Fibroblast of lung (primary cell): ENCODE measurements at regions not wholly inside any gene's neighbourhood (a gene's known extent, or its start where the extent isn't known, plus 50 kb on each side); places are given as distances from the start of the nearest gene placed in this dataset.

Experiments used
- DNase-seq, 2 donors: peaks; one replicate each; pipeline versions ENCODE4 v3.0.0 to v3.0.0-alpha.2; 2010; ENCODE audit warnings: low read depth in 2 of 2
- H2AFZ ChIP-seq: 2 replicates; pipeline ENCODE4 v1.5.1; 2012; ENCODE audit warnings: low read length, control low read depth, inconsistent platforms
- H3K27ac ChIP-seq: 2 replicates; pipeline ENCODE4 v1.5.1; 2011; ENCODE audit warnings: low read length, control low read depth; ENCODE audit not compliant: insufficient read depth
- H3K27me3 ChIP-seq: 2 replicates; pipeline ENCODE4 v1.5.1; 2011; ENCODE audit warnings: mild to moderate bottlenecking, low read length; ENCODE audit not compliant: control insufficient read depth, insufficient read depth
- H3K36me3 ChIP-seq: 2 replicates; pipeline ENCODE4 v1.5.1; 2011; ENCODE audit warnings: low read length; ENCODE audit not compliant: control insufficient read depth, insufficient read depth
- H3K4me1 ChIP-seq: 2 replicates; pipeline ENCODE4 v1.5.1; 2011; ENCODE audit warnings: low read length; ENCODE audit not compliant: control insufficient read depth, insufficient read depth; ENCODE audit errors: extremely low read depth
- H3K4me2 ChIP-seq: 2 replicates; pipeline ENCODE4 v1.5.1; 2011; ENCODE audit warnings: low read length, control low read depth; ENCODE audit not compliant: insufficient read depth; ENCODE audit errors: extremely low read depth
- H3K4me3 ChIP-seq, 4 experiments: fragments of 200-600 bp in 1 of 4; sonication (generic) in 1 of 4; replicated peaks in 1 of 4; 2 replicates each; pipeline ENCODE4 v1.5.1; 2011 to 2016; ENCODE audit warnings: low read length in 4 of 4, low read depth in 3 of 4, mild to moderate bottlenecking in 3 of 4, control low read depth in 2 of 4, inconsistent platforms in 1 of 4, mixed read lengths in 1 of 4; ENCODE audit not compliant: insufficient read depth in 1 of 4; ENCODE audit errors: control extremely low read depth in 1 of 4
- H3K79me2 ChIP-seq: 2 replicates; pipeline ENCODE4 v1.5.1; 2012; ENCODE audit warnings: mild to moderate bottlenecking, low read length, inconsistent platforms; ENCODE audit not compliant: control insufficient read depth, insufficient read depth
- H3K9ac ChIP-seq: 2 replicates; pipeline ENCODE4 v1.5.1; 2011; ENCODE audit warnings: mild to moderate bottlenecking, low read length, control low read depth; ENCODE audit not compliant: insufficient read depth
- H3K9me3 ChIP-seq: 2 replicates; pipeline ENCODE4 v1.5.1; 2012; ENCODE audit warnings: low read depth, low read length; ENCODE audit not compliant: control insufficient read depth, insufficient read depth
- H4K20me1 ChIP-seq: 2 replicates; pipeline ENCODE4 v1.5.1; 2011; ENCODE audit warnings: low read length; ENCODE audit not compliant: control insufficient read depth, insufficient read depth; ENCODE audit errors: extremely low read depth
- CTCF ChIP-seq, 2 donors: IDR thresholded peaks in 1 of 2; conservative IDR thresholded peaks in 1 of 2; 1 replicate in 1 of 2; 2 replicates in 1 of 2; pipeline ENCODE4 v1.5.1; 2011 to 2012; ENCODE audit warnings: low read length in 2 of 2, control low read depth in 1 of 2, inconsistent platforms in 1 of 2, low read depth in 1 of 2, mild to moderate bottlenecking in 1 of 2
- EZH2 ChIP-seq: IDR thresholded peaks from 2 replicates; pipeline ENCODE4 v1.5.1; 2012; ENCODE audit warnings: low read length, control low read depth, mild to moderate bottlenecking; ENCODE audit errors: missing control alignments

- H3K4me1 ChIP-seq, result no peaks in the 10 kb centered on the region
- no peaks in the 10 kb centered on the region for H3K9me3 ChIP-seq
- no peak overlapping the region for H2AFZ ChIP-seq
- TF ChIP-seq EZH2 (no peak), CTCF (conservative IDR thresholded peaks at IDR 0.05 in 1 of 2, IDR thresholded peaks at IDR 0.05 in 1 of 2; ENCODE audit: low read depth in 1 of 2, low read length in 2 of 2) (no peak)
- H3K36me3 ChIP-seq, result no peaks in the 10 kb centered on the region
- H3K9ac ChIP-seq, result no peak overlapping the region
- DNase-seq, result peak in 1 of 2 donors; percentile 38
- H3K27ac ChIP-seq, result peak overlapping the region; percentile 36
- no peaks in the 10 kb centered on the region for H3K27me3 ChIP-seq
- H3K4me2 ChIP-seq, result no peak overlapping the region
- no peak overlapping the region for H3K4me3 ChIP-seq
- no peaks in the 10 kb centered on the region for H3K79me2 ChIP-seq
- H4K20me1 ChIP-seq, result no peaks in the 10 kb centered on the region
Observed at GRCh38 chr4:151921386-151921785, 160.6 kb upstream of the GATB start.

GRCh38 chr4:151917145-151917734, 156.4 kb upstream of the GATB start:
- Histone ChIP-seq H2AFZ (no peak overlapping the region), H3K4me1 (no peaks in the 10 kb centered on the region), H3K9me3 (no peaks in the 10 kb centered on the region), H4K20me1 (no peaks in the 10 kb centered on the region), H3K79me2 (no peaks in the 10 kb centered on the region), H3K36me3 (no peaks in the 10 kb centered on the region), H3K9ac (no peak overlapping the region), H3K4me2 (no peak overlapping the region), H3K27ac (no peak overlapping the region), H3K27me3 (no peaks in the 10 kb centered on the region), H3K4me3 (no peak overlapping the region)
- no peak for TF ChIP-seq CTCF (conservative IDR thresholded peaks at IDR 0.05 in 1 of 2, IDR thresholded peaks at IDR 0.05 in 1 of 2; ENCODE audit: low read depth in 1 of 2, low read length in 2 of 2)
- no peak for TF ChIP-seq EZH2
- no peak for DNase-seq

- no peaks in the 10 kb centered on the region for H3K36me3 ChIP-seq
- no peaks in the 10 kb centered on the region for H3K4me1 ChIP-seq
- no peak overlapping the region for H3K9ac ChIP-seq
- no peak overlapping the region for H3K4me3 ChIP-seq
- H3K9me3 ChIP-seq, result no peaks in the 10 kb centered on the region
- no peak overlapping the region for H2AFZ ChIP-seq
- TF ChIP-seq CTCF (conservative IDR thresholded peaks at IDR 0.05 in 1 of 2, IDR thresholded peaks at IDR 0.05 in 1 of 2; ENCODE audit: low read depth in 1 of 2, low read length in 2 of 2) (no peak), EZH2 (no peak)
- H3K27ac ChIP-seq, result no peak overlapping the region
- no peaks in the 10 kb centered on the region for H3K27me3 ChIP-seq
- no peak overlapping the region for H3K4me2 ChIP-seq
- H3K79me2 ChIP-seq, result no peaks in the 10 kb centered on the region
- DNase-seq, result no peak
- H4K20me1 ChIP-seq, result no peaks in the 10 kb centered on the region
Observed at GRCh38 chr4:151912632-151913031, 151.8 kb upstream of the GATB start.
